ENCODE measurements at regions not wholly inside any gene's neighbourhood (a gene's known extent, or its start where the extent isn't known, plus 50 kb on each side); places are given as distances from the start of the nearest gene placed in this dataset.

GRCh38 chr17:77802811-77803220 is 155.7 kb upstream of the TNRC6C start:
- TF ChIP-seq CTCF (conservative IDR thresholded peaks at IDR 0.05 in 1 of 2, IDR thresholded peaks at IDR 0.05 in 1 of 2; ENCODE audit: low read depth in 1 of 2, low read length in 2 of 2) (no peak), EZH2 (IDR thresholded peaks at IDR 0.05; ENCODE audit: low read length, missing control alignments) (no peak)
